Right cardiac atrium (tissue), 5 donors: ENCODE measurements at regions not wholly inside any gene's neighbourhood (a gene's known extent, or its start where the extent isn't known, plus 50 kb on each side); places are given as distances from the start of the nearest gene placed in this dataset.

ENCODE experiments used
- ATAC-seq, 2 donors: fragments of 200-7000 bp; cut with Tn5 transposase; one replicate each; pipeline versions ENCODE4 v1.8.0 to v1.9.1; 2020; ENCODE audit warnings: moderate library complexity in 2 of 2, mild to moderate bottlenecking in 1 of 2
- DNase-seq, 3 donors: peaks; one replicate each; pipeline ENCODE4 v3.0.0-alpha.2; 2020
- H3K27ac ChIP-seq: one replicate; pipeline ENCODE4 v1.5.1; 2013; ENCODE audit warnings: mild to moderate bottlenecking, low read length, control low read depth, moderate library complexity
- H3K27me3 ChIP-seq: one replicate; pipeline ENCODE4 v1.6.1; 2013; ENCODE audit not compliant: control insufficient read depth, insufficient read depth
- H3K4me1 ChIP-seq: one replicate; pipeline ENCODE4 v1.6.1; 2013; ENCODE audit warnings: low read length; ENCODE audit not compliant: control insufficient read depth, insufficient read depth
- H3K4me3 ChIP-seq: one replicate; pipeline ENCODE4 v1.5.1; 2013; ENCODE audit warnings: low read length, control low read depth
- H3K9me3 ChIP-seq: one replicate; pipeline ENCODE4 v1.6.1; 2013; ENCODE audit warnings: low read length; ENCODE audit not compliant: control insufficient read depth
- WGBS: extraction: QIAGEN DNeasy Blood & Tissue Kit; methylation state at CpG from one replicate; pipeline ENCODE4 v1.1.7; 2013; 5-methylcytosine and 5-hydroxymethylcytosine counted together
- intact Hi-C, 4 donors: fragments of 100-400 bp; cut with DNase I; formaldehyde crosslinking; loops; one replicate each; pipeline versions ENCODE4 v1.11.0 to v1.14.0; 2022 to 2023
- donor health status: healthy with polysubstance abuse.
- donor health status: DM: no; HTN: yes; CAD: no.
- donor health status: DM: no; HTN: no; CAD: no.
- donor health status: DM: no; HTN: yes; CAD: no; lungs with severe emphysema.
- donor health status: DM: yes; HTN: yes; CAD: no.

- DNase-seq (no peak), ATAC-seq (no peak)
- Histone ChIP-seq H3K27me3 (no peaks in the 10 kb centered on the region), H3K9me3 (peaks cover 1% of the 10 kb centered on the region), H3K4me3 (no peak overlapping the region), H3K27ac (no peak overlapping the region), H3K4me1 (no peaks in the 10 kb centered on the region)
- intact Hi-C loops, result no loop called here
- WGBS, result 74% methylated on average over 4 of the region's 4 CpGs
These were observed 667.2 kb upstream of the CDH18 start for GRCh38 chr5:20655211-20655610.

- DNase-seq, result no peak
- Histone ChIP-seq H3K4me3 (no peak overlapping the region), H3K27ac (no peak overlapping the region), H3K9me3 (peaks cover 1% of the 10 kb centered on the region), H3K4me1 (no peaks in the 10 kb centered on the region), H3K27me3 (no peaks in the 10 kb centered on the region)
- WGBS, result 54% methylated on average over 2 of the region's 2 CpGs
- intact Hi-C loops, result no loop called here
- no peak for ATAC-seq
These were observed 666.7 kb upstream of the CDH18 start for GRCh38 chr5:20654746-20655145.

- peaks cover 1% of the 10 kb centered on the region for H3K9me3 ChIP-seq
- no peak overlapping the region for H3K4me3 ChIP-seq
- no peaks in the 10 kb centered on the region for H3K4me1 ChIP-seq
- no peak overlapping the region for H3K27ac ChIP-seq
- WGBS, result 80% methylated on average over 2 of the region's 2 CpGs
- no peaks in the 10 kb centered on the region for H3K27me3 ChIP-seq
- intact Hi-C loops, result no loop called here
- ATAC-seq (no peak), DNase-seq (no peak)
These were observed 666.0 kb upstream of the CDH18 start for GRCh38 chr5:20654033-20654432.

- Histone ChIP-seq H3K27ac (no peak overlapping the region), H3K27me3 (no peaks in the 10 kb centered on the region), H3K4me1 (no peaks in the 10 kb centered on the region), H3K4me3 (no peak overlapping the region), H3K9me3 (peaks cover 1% of the 10 kb centered on the region)
- WGBS, result 36% methylated on average over 1 of the region's 1 CpG
- no peak for DNase-seq
- intact Hi-C loops, result no loop called here
- no peak for ATAC-seq
These were observed 662.0 kb upstream of the CDH18 start for GRCh38 chr5:20649966-20650365.

GRCh38 chr5:20648981-20649380 is 661.0 kb upstream of the CDH18 start:
- intact Hi-C loops, result no loop called here
- ATAC-seq, result no peak
- DNase-seq, result no peak
- H3K9me3 ChIP-seq, result peaks cover 1% of the 10 kb centered on the region
- no peak overlapping the region for H3K4me3 ChIP-seq
- no peaks in the 10 kb centered on the region for H3K4me1 ChIP-seq
- no peak overlapping the region for H3K27ac ChIP-seq
- H3K27me3 ChIP-seq, result no peaks in the 10 kb centered on the region

- Histone ChIP-seq H3K4me1 (no peaks in the 10 kb centered on the region), H3K9me3 (peaks cover 2% of the 10 kb centered on the region), H3K27ac (no peak overlapping the region), H3K27me3 (no peaks in the 10 kb centered on the region), H3K4me3 (no peak overlapping the region)
- no peak for ATAC-seq
- intact Hi-C loops, result no loop called here
- 41% methylated on average over 1 of the region's 1 CpG for WGBS
- no peak for DNase-seq
These were observed 648.7 kb upstream of the CDH18 start for GRCh38 chr5:20636686-20637085.

- ATAC-seq, result no peak
- no peak for DNase-seq
- no peak overlapping the region for H3K4me3 ChIP-seq
- peaks cover 2% of the 10 kb centered on the region for H3K9me3 ChIP-seq
- H3K27me3 ChIP-seq, result no peaks in the 10 kb centered on the region
- 79% methylated on average over 3 of the region's 3 CpGs for WGBS
- H3K4me1 ChIP-seq, result no peaks in the 10 kb centered on the region
- intact Hi-C loops, result no loop called here
- H3K27ac ChIP-seq, result no peak overlapping the region
These were observed 631.6 kb upstream of the CDH18 start for GRCh38 chr5:20619591-20619990.

- peaks cover 2% of the 10 kb centered on the region for H3K9me3 ChIP-seq
- intact Hi-C loops, result no loop called here
- ATAC-seq (no peak), DNase-seq (no peak)
- no peak overlapping the region for H3K4me3 ChIP-seq
- no peaks in the 10 kb centered on the region for H3K4me1 ChIP-seq
- H3K27me3 ChIP-seq, result no peaks in the 10 kb centered on the region
- WGBS, result 65% methylated on average over 1 of the region's 1 CpG
- H3K27ac ChIP-seq, result no peak overlapping the region
These were observed 630.3 kb upstream of the CDH18 start for GRCh38 chr5:20618340-20618739.

- H3K27me3 ChIP-seq, result no peaks in the 10 kb centered on the region
- H3K4me3 ChIP-seq, result no peak overlapping the region
- ATAC-seq (no peak), DNase-seq (no peak)
- 61% methylated on average over 3 of the region's 3 CpGs for WGBS
- no peak overlapping the region for H3K27ac ChIP-seq
- H3K4me1 ChIP-seq, result no peaks in the 10 kb centered on the region
- peaks cover 2% of the 10 kb centered on the region for H3K9me3 ChIP-seq
- intact Hi-C loops, result no loop called here
These were observed 629.8 kb upstream of the CDH18 start for GRCh38 chr5:20617841-20618240.

GRCh38 chr5:20615888-20616563 is 628.0 kb upstream of the CDH18 start:
- 92% methylated on average over 21 of the region's 21 CpGs for WGBS
- Histone ChIP-seq H3K27me3 (no peaks in the 10 kb centered on the region), H3K4me3 (no peak overlapping the region), H3K27ac (no peak overlapping the region), H3K4me1 (no peaks in the 10 kb centered on the region), H3K9me3 (no peaks in the 10 kb centered on the region)
- DNase-seq, result no peak
- ATAC-seq, result no peak
- intact Hi-C loops, result no loop called here

GRCh38 chr5:20611620-20612019 is 623.6 kb upstream of the CDH18 start:
- Histone ChIP-seq H3K9me3 (peaks cover 2% of the 10 kb centered on the region), H3K4me1 (no peaks in the 10 kb centered on the region), H3K4me3 (no peak overlapping the region), H3K27me3 (no peaks in the 10 kb centered on the region), H3K27ac (no peak overlapping the region)
- intact Hi-C loops, result no loop called here
- no peak for DNase-seq
- no peak for ATAC-seq
- 65% methylated on average over 6 of the region's 6 CpGs for WGBS

GRCh38 chr5:20610681-20611080 is 622.7 kb upstream of the CDH18 start:
- 63% methylated on average over 4 of the region's 4 CpGs for WGBS

More at GRCh38 chr5:20610681-20611080, 622.7 kb upstream of the CDH18 start:
- intact Hi-C loops, result no loop called here
- H3K4me3 ChIP-seq, result no peak overlapping the region
- H3K27me3 ChIP-seq, result no peaks in the 10 kb centered on the region
- H3K9me3 ChIP-seq, result peaks cover 2% of the 10 kb centered on the region
- ATAC-seq (no peak), DNase-seq (no peak)
- H3K27ac ChIP-seq, result no peak overlapping the region
- no peaks in the 10 kb centered on the region for H3K4me1 ChIP-seq
